Sigmoid colon (tissue), 4 donors: ENCODE measurements at regions not wholly inside any gene's neighbourhood (a gene's known extent, or its start where the extent isn't known, plus 50 kb on each side); places are given as distances from the start of the nearest gene placed in this dataset.
"Not testable (repeated sequence)": the region's sequence is repeated elsewhere in the genome, so short reads cannot be mapped to it uniquely, and the experiment has no call there.

Experiments
- CTCF ChIP-seq, 4 experiments: fragments of 450-650 bp in 3 of 4; fragments of 200-600 bp in 1 of 4; IDR thresholded peaks; one replicate each; pipeline ENCODE4 v1.5.1; 2016 to 2019; ENCODE audit warnings: antibody characterized with exemption in 4 of 4, mild to moderate bottlenecking in 3 of 4, moderate library complexity in 2 of 4
- POLR2AphosphoS5 ChIP-seq, 4 donors: sonication (generic); formaldehyde crosslinking; IDR thresholded peaks; one replicate each; pipeline ENCODE4 v1.6.1; 2017; ENCODE audit warnings: antibody characterized with exemption in 4 of 4

GRCh38 chr1:212174295-212174694 is 110.9 kb upstream of the PPP2R5A start:
- TF ChIP-seq CTCF, POLR2AphosphoS5 (IDR thresholded peaks at IDR 0.05): not testable (repeated sequence)
